ENCODE measurements at regions not wholly inside any gene's neighbourhood (a gene's known extent, or its start where the extent isn't known, plus 50 kb on each side); places are given as distances from the start of the nearest gene placed in this dataset.

- Histone ChIP-seq H2BK20ac (ENCODE audit: low read depth, low read length, poor library complexity, severe bottlenecking) (no peak overlapping the region), H3K14ac (ENCODE audit: insufficient read depth, low read length) (no peak overlapping the region), H3K27ac (ENCODE audit: insufficient read length, low read depth, low read length) (no peak overlapping the region), H3K4me2 (ENCODE audit: insufficient read depth, insufficient read length, low read length) (no peak overlapping the region), H3K23ac (ENCODE audit: insufficient read length, low read depth, low read length) (no peak overlapping the region), H3K79me2 (ENCODE audit: insufficient read depth, low read length) (no peaks in the 10 kb centered on the region), H4K91ac (ENCODE audit: insufficient read length, low read depth, low read length) (no peak overlapping the region), H3K9me3 (ENCODE audit: control insufficient read depth, low read depth, low read length) (no peaks in the 10 kb centered on the region), H3K23me2 (ENCODE audit: insufficient read length, low read depth, low read length, poor library complexity, severe bottlenecking) (no peaks in the 10 kb centered on the region), H2AK5ac (ENCODE audit: insufficient read length, low read length) (no peak overlapping the region), H3K56ac (ENCODE audit: insufficient read length, low read depth, low read length) (no peak overlapping the region), H2BK120ac (ENCODE audit: low read depth, low read length, poor library complexity, severe bottlenecking) (no peak overlapping the region), H3K9ac (ENCODE audit: extremely low read depth, insufficient read length, low read length) (no peak overlapping the region), H2BK5ac (ENCODE audit: insufficient read length, low read length) (no peak overlapping the region), H4K5ac (ENCODE audit: insufficient read length, low read depth, low read length) (no peak overlapping the region), H2AFZ (ENCODE audit: low read length) (no peak overlapping the region), H3K4me1 (ENCODE audit: insufficient read depth, low read length) (no peaks in the 10 kb centered on the region), H2BK12ac (ENCODE audit: insufficient read length, low read depth, low read length) (no peak overlapping the region), H3K27me3 (ENCODE audit: insufficient read depth, low read length) (no peaks in the 10 kb centered on the region), H4K8ac (replicated peaks; ENCODE audit: insufficient read length, low read depth, low read length) (no peak overlapping the region), H2BK15ac (ENCODE audit: low read depth, low read length) (no peak overlapping the region), H3K79me1 (ENCODE audit: insufficient read depth, low read depth, low read length, poor library complexity, severe bottlenecking) (no peaks in the 10 kb centered on the region), H3K18ac (ENCODE audit: insufficient read length, low read depth, low read length) (no peak overlapping the region), H3K4ac (ENCODE audit: low read depth, low read length) (no peak overlapping the region), H4K20me1 (ENCODE audit: control insufficient read depth, insufficient read depth, insufficient read length) (no peaks in the 10 kb centered on the region), H3T11ph (ENCODE audit: low read length) (no peak overlapping the region)
- H3K4me3 Mint-ChIP-seq: no peak overlapping the region
- H3K36me3 Mint-ChIP-seq (ENCODE audit: insufficient read depth in 1 of 3, low read depth in 3 of 3): no peaks in the 10 kb centered on the region
- TF ChIP-seq, protein P1, sequence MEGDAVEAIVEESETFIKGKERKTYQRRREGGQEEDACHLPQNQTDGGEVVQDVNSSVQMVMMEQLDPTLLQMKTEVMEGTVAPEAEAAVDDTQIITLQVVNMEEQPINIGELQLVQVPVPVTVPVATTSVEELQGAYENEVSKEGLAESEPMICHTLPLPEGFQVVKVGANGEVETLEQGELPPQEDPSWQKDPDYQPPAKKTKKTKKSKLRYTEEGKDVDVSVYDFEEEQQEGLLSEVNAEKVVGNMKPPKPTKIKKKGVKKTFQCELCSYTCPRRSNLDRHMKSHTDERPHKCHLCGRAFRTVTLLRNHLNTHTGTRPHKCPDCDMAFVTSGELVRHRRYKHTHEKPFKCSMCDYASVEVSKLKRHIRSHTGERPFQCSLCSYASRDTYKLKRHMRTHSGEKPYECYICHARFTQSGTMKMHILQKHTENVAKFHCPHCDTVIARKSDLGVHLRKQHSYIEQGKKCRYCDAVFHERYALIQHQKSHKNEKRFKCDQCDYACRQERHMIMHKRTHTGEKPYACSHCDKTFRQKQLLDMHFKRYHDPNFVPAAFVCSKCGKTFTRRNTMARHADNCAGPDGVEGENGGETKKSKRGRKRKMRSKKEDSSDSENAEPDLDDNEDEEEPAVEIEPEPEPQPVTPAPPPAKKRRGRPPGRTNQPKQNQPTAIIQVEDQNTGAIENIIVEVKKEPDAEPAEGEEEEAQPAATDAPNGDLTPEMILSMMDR (conservative IDR thresholded peaks at IDR 0.05): no peak
- no peak overlapping the region for H3K27ac Mint-ChIP-seq
- no peak for DNase-seq
- WGBS (ENCODE audit: extremely low coverage, insufficient read length, low lambda C conversion rate): no CpG with 5 or more reads among the region's 3 CpGs
- H3K9me3 Mint-ChIP-seq: no peaks in the 10 kb centered on the region
- H3K4me1 Mint-ChIP-seq: no peaks in the 10 kb centered on the region
- no peaks in the 10 kb centered on the region; the same call in none of the 2 replicates for H3K27me3 Mint-ChIP-seq (ENCODE audit: low read depth)
Measured at GRCh38 chr3:20320489-20320888, 134.5 kb upstream of the SGO1 start.

Measured in H9 (cell line).